GM18508 (cell line): ENCODE measurements at regions not wholly inside any gene's neighbourhood (a gene's known extent, or its start where the extent isn't known, plus 50 kb on each side); places are given as distances from the start of the nearest gene placed in this dataset.

Experiments
- ATAC-seq: cut with Tn5 transposase; IDR thresholded peaks from one replicate; pipeline ENCODE4 v1.9.1; 2021; ENCODE audit warnings: moderate number of reproducible peaks; ENCODE audit not compliant: insufficient read depth, unreplicated experiment

DNA sequence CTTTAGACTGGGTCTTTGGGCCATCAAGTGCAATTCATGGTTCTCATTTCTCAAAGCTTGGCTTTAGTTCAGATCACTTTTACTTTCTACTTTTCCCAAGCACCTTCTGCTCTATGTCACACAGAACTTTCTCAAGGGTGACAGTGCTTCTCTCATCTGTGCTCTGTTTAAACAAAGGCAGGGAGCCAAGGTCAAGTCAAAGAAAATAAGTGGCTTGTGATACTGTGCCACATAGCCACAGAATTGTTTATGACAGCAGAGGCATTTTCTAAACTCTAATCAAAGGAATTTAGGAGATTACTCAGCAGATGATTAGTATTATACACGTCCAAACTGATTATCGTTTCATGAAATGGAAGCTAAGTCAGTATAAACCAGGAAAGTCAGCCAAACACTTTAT is 348.0 kb downstream of the HDGFL1 start:
- no peak for ATAC-seq

DNA sequence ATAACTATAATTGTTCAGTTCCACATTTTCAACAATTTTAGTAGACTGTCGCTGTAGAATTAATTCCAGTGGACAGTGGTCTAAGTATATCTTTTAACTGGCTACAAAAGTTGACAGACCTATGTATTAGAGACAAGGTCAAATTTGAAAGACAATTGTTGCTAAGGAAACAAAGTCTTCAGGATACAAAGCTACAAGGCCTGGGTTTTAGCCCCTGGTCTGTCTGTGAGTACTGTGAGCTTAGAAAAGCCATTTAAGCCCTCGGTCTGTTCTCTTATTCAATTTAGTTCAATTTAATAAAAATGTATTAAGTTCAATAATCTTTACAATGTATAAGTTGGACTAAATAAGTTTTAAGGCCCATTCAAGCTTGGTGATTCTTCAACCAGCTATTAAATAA is 352.5 kb downstream of the HDGFL1 start:
- no peak for ATAC-seq

DNA sequence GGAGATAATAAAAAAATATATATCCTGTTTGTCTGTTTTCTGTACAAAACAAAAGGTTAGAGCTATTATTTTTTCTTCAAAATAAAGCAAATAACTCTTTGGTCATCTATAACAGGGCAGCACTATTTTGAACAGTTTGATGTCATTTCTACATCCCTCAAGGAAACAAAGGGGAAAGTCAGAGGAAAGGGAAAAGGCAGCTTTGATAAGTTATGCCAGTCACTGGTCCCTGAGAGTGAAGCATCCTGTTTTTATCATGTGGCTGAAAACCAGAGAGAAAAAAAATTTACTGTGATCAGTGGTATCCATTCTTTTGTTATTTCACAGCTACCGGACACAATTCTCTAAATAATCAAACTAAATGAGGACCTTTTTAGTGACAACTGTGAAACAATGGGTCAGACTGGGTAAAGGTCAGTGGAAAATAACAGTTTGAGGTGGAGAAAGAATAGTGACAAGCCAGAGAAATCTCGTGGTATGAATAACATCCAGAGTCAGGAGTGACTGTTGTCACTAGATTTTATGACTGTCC is 356.0 kb downstream of the HDGFL1 start:
- ATAC-seq = no peak

DNA sequence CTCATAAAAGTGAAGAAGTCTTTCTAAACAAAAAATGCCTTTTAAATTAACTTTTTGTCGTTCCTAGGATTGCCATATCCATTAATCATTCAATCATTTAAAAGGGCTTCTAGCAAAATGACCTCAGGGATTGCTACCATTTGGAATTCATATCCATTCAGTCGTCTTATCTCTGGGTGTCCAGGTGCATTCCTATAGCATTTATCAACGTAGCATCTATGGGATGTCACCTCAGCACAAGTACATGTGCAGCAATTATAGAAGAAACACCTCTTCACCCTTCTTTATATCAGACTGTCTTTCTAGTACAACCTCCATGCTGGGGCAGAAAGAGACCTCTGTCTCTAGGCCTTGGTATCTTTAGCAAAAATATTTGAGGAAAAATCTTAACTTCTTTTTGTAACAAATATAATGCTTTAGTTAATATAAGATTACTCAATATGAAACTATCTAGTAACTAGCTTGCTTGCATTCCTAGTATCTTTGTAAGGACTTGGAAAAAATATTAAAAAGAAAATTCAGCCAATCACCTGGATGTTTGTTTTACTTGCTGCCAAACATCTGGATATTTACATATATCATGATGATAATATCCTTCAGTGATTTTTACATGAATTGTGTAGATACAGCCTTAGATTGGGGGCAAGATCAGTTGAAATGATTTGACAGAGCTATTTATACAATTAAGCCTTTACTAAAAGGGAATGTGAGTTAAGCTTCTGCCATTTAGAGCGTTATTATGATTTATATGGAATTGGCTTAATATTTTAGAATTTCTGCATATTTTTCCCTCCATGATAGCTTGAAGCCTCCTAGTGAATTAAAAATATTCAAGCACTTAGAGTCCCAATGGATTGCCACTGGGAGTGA is 356.8 kb downstream of the HDGFL1 start:
- no peak for ATAC-seq

DNA sequence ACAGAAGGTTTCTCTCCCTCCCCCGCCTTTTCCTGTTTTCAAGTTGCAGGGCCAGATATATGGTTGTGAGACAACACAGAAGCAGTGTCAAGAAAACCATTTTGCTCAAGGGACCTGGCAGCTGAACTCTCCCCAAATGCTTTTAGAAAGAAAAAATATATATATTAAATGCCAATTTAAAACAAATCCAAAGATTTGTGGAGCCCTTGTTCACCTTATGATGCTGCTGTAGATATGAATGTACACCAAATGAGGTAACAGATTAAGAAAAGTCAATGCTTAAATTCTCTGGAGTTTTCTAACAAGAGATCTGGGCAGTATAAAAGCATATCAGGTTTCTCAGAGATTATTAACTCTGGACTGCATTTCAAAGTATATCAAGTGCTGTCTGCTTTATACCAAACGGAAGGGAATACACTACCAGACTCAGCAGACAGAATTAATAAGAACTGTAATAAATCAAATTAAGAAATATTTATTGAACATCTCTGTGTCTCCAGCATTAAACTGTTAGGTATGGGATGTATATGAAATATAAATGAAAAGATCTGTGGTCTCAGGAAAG is 357.5 kb downstream of the HDGFL1 start:
- no peak for ATAC-seq

DNA sequence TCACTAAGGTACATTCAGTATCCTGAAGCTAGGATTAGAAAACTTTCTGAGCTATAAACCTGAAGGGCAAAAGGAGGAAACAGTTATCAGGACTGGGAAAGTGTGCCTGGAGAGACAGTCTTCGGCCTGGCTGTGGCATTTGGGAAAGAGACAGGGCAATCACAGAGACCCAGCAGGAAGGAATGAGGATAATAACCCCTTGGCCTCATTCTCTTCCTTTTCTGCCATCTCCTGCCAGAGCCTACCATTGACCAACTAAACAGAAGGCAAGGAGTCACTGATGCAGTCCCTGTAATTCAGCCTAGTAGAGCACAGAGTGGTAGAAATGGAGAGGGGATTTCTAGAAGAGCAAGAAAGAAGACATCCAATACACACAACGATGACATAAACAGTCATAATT is 359.4 kb downstream of the HDGFL1 start:
- ATAC-seq = no peak

DNA sequence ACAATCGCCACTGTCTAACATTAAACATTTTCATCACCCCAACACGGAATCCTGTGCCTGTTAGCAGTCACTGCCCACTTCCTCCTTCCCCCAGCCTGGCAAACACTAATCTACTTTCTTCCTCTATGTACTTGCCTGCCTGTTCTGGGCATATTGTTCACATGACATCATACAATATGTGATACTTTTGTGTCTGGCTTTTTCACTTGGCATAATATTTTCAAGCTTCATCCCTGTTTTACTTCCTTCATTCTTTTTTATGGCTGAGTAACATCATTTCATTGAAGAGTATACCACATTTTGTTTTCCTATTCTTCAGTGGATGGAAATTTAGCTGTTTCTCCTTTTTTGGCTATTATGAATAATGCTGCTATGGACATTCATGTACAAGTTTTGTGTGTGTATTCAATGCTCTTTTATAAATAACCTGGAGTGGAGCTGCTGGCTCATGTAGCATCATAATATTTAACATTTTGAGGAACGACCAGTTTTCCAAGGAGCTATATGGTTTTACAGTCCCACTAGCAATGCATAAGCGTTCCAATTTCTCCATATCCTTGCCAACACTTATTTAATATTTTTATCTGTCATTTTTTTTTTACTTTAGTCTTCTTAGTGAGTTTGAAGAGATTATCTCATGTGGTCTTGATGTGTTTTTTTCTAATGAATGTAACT is 360.1 kb downstream of the HDGFL1 start:
- ATAC-seq = no peak

DNA sequence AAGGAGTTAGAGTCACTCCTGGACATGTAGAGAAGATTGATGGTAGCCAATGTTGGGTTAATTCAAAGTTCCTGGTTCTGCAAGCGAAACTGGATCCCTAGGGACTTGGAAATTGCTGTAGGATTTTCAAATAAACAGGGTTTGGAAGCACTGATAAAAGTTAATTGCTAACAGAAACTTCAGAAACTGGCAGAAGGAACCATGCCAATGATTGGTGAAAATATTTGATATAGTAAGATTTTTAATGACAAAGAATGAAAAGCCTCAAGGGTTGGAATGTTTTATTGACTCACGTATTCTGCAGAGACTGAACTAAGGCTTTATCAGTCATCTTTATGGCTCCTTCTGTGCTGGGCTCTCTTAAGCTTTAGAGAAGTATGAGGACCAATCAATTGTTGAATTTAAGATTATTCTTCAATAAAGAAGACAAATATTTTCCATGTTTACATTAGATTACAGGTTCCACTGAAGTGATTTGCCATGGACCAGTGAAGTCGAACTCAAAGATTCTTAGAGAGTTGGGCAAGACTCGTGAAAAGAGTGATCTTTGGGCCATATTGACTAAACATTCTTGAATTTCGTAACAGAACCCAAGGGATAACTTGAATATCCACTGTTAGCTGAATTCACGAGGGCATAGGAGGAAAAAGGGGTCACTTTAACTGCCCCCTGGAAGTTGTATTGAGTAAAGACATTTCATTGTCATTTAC is 371.4 kb downstream of the HDGFL1 start:
- ATAC-seq = no peak

DNA sequence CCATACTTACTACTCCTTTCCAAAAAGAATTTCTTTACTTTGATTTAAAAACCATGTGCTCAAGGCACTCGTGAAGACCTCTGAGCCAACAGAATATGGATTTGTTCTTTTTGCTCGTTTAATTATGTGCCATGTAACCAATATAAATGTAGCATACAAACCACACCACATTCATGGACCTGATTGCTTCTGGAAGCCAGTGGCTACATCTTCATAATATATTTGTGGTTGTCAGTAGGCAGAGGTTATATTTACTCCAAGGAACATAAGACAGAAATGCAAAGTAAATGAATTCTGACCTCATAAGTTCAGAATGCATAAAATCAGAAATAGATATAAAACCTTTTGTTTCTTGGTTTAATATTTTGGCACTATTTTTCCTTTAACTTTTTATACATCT is 373.0 kb downstream of the HDGFL1 start:
- ATAC-seq = no peak

DNA sequence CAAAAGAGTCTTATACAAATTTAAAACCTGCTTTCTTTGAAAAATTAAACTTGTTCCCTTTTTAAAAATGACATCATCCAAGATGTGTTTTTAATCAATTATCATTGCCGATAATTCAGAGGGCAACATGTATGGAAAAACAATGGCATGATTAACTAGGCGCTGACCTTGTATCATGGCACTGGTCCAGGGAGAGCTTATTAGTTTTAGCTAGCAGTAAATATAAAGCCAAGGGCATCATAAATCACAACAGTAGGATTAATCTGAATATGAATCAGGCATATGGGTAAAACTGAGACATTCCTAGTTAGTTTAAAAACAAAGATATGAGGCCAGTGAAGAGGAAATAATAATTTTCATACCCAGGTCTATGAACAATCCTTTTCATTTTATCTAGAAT is 374.0 kb downstream of the HDGFL1 start:
- no peak for ATAC-seq

DNA sequence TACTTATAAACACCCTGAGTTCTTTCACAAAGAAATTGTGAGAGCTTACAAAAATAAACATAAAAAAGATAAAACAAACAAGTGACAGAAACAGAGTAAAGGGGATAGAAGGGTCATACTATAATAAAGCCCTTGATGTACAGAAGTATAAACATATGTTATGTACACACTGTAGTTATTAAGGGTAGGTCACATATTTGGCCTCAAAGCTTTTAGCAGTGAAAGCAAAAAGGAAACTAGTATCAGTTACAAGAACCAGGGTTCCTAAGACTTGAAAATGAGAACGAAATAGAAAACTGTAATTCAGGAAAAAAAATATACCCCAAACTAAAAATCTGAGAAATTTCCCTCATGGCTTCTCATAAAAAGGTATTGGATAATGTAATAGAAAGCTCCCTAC is 380.6 kb downstream of the HDGFL1 start:
- ATAC-seq = no peak

DNA sequence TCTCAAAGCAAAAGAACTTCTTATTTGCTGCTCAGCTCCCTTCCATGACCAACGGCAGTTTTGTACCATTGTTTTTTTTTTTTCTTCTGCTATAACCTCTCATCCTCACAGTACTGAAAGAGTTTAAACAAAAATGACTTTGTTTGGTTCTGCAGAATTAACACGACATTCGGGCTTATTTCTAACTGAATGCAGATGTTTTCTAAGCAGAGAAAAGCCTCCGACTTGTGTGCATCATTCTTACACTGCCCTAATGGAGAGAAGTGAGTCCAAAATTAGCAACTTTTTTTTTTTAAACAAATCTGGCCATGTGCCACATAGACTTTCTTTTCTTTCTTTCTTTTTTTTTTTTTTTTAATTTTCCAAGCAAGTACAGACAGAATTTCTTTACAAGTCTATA is 382.7 kb downstream of the HDGFL1 start:
- no peak for ATAC-seq

DNA sequence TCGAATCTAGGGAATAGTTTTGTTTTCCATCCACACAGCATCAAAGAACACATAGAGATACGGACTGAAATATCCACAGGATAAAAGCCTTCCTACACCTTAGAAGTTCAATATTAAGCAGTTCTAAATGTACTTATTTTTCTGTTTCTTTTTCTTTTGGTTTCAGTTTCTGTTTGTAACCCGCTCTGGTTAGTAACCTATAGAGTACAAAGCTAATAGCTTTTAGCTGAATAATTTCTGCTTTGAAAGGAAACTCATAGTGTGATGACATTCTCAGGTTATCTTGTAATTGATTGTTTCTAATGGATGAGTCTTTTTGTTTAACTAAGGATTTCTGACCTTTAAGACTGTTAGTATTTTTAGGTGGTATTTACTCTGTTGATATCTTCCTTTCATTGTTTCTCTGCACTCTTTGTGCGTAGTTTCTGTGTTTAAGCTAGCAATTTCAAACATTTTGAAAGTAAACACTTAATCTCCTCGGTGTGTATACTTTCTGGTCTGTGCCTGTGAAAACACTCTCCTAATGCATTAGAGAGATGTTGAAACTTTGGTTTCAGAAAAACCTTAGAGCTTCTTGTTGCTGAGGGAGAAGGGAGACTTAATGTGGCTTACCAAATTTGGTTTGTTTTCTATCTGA is 385.5 kb downstream of the HDGFL1 start:
- ATAC-seq = peak; percentile 47

DNA sequence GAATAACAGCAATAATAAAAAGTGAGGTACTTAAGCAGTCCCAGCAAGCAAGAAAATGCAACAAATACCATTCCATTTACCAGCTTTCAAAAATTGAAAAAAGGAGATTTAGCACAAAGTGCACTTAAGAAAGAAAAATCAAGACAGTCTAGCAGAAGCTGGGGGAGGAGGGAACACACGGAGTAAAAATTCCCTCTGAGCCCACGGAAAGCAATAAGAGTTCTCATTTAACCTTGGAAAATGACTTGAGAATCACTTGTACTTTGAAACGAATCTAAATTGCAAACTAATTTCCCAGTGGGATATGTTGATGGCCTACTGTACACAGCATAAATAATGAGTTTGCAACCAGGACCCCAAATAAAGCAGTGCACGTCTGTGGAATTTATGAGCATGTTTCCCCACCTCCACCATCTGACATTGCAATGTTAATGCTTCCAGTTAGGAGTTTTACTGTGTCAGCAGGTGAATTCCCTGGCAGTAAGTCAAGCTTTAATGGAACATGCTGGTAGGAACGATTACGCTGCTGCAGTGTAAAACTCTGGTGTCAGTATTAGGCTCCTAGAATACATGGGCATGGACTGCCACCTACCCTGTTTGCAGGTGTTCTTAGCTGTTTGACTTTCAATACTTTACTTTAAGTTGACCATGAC is 386.8 kb downstream of the HDGFL1 start:
- no peak for ATAC-seq

DNA sequence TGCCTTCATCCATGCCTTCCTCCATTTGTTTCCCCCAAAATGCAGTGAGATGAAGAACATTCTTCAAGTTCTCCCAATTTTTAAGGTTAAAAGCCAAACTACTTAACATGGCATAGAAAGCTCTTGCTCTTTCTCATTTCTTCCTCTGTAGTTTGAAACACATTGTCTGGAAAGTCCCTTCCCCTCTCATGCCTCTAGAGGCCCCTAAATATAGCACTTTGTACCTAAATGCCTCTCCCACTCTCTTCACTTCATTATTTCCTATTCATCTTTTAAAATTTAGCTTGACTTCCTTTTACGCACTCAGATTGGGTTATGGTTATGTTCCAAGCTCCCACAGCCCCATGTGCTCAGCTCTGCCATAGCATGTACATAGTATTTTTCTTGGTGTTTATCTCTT is 389.3 kb downstream of the HDGFL1 start:
- no peak for ATAC-seq

DNA sequence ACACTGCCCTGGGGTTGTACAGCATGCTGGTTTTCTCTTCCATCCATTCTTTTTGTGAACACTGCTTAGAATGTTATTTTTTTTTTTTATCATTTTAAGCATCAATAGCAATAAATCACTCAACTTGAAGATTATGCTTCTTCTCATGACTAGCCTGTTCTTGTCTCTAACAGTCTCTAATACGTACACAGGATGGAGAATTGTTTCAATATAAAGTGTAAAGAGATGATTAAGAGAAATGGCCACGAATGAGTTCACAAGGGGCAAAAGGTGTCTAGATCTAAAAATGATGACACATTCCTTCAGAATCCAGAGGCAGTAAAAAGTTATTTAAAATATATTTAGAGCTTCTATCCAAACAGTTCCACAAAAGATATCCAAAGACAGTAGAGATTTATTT is 390.2 kb downstream of the HDGFL1 start:
- no peak for ATAC-seq

DNA sequence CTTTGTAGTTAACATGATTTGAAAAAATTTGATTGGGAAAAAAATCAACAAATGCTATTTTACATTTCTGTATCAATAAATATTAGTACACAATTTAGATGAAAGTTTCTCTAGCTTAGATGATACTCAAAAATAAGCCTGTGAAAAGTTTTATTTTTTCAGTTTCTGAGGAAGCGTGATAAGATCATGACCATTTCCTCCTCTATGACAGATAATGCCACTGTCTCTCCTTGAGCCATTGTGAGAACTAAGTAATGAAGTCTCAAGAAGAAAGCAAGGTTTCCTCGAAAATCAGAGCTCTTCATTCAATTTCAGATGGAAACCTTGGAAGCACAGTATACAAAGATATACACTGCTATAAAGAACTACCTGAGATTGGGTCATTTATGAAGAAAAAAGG is 395.0 kb downstream of the HDGFL1 start:
- ATAC-seq = no peak

DNA sequence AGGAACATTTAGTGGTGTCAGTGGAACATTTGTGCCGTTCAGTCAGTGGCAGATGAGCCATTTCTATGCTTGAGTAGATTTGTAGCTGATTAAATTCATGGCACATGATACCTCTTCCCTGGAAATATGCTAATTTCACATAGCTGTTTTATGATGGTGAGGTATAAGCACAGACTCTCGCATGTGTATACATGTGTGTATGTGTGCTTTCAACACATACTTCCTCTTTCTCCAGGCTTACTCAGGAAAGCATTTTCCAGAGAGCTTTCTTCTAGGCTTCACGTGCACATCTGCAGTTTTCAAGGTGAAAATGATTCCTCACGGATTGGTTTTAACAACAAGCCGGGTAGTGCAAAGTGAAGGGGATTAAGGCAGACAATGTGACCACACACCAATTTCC is 396.5 kb downstream of the HDGFL1 start:
- ATAC-seq = no peak

DNA sequence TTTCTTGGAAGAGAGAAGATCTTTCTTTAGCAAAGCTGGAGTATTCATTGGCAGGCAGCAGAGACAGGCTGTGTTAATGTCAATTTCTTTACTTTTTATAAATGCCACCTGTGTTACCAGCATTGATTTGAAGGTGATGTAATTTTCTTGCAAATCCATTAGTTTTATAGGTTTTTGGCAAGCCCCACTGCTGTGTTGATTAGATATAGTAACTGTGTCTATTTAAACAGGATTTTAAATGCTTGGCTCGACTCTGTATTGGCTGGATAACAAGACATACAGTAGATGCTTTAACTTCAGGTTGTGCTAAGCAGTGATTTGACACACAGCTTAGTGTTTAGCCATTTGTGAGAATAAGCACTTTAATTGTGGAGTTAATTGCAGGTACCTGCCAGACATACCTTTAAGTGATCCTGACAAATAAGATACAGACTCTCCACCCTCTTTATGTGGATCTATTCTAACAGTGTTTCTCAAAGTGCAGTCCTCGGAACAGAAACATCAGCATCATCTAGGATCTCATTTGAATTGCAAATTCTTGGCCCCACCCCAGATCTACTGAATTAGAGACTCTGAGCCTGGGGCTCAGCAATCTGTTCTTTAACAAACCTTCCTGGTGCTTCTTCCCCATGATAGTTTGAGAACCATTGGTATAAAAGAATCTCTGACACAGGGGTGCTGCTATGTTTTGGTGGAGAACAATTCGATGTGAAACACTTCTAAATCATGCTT is 397.5 kb downstream of the HDGFL1 start:
- no peak for ATAC-seq
